Fibroblast of peridontal ligament (primary cell): ENCODE measurements at regions not wholly inside any gene's neighbourhood (a gene's known extent, or its start where the extent isn't known, plus 50 kb on each side); places are given as distances from the start of the nearest gene placed in this dataset.

Experiments used
- DNase-seq: peaks from one replicate; pipeline ENCODE4 v3.0.0-alpha.2; 2010; ENCODE audit errors: extremely low read depth

GRCh38 chr20:39326050-39326449, 363.9 kb downstream of the DHX35 start:
- no peak for DNase-seq

- no peak for DNase-seq
These were observed 356.8 kb downstream of the DHX35 start for GRCh38 chr20:39318911-39319310.

GRCh38 chr20:39312676-39313075, 350.5 kb downstream of the DHX35 start:
- DNase-seq, result no peak

- no peak for DNase-seq
These were observed 349.8 kb downstream of the DHX35 start for GRCh38 chr20:39311851-39312506.

- no peak for DNase-seq
These were observed 348.3 kb downstream of the DHX35 start for GRCh38 chr20:39310363-39310995.

GRCh38 chr20:39309458-39309857, 347.3 kb downstream of the DHX35 start:
- no peak for DNase-seq

- DNase-seq, result no peak
These were observed 340.2 kb downstream of the DHX35 start for GRCh38 chr20:39302312-39302711.

GRCh38 chr20:39299783-39300182, 337.6 kb downstream of the DHX35 start:
- DNase-seq, result no peak

GRCh38 chr20:39298571-39299506, 336.7 kb downstream of the DHX35 start:
- DNase-seq, result no peak

- no peak for DNase-seq
These were observed 336.0 kb downstream of the DHX35 start for GRCh38 chr20:39298121-39298520.

GRCh38 chr20:39295301-39295700, 333.2 kb downstream of the DHX35 start:
- DNase-seq, result no peak

GRCh38 chr20:39294137-39294725, 332.1 kb downstream of the DHX35 start:
- DNase-seq, result no peak

GRCh38 chr20:39292193-39292736, 330.1 kb downstream of the DHX35 start:
- no peak for DNase-seq

- no peak for DNase-seq
These were observed 329.2 kb downstream of the DHX35 start for GRCh38 chr20:39291301-39291700.

- no peak for DNase-seq
These were observed 328.4 kb downstream of the DHX35 start for GRCh38 chr20:39290575-39290974.

- no peak for DNase-seq
These were observed 327.7 kb downstream of the DHX35 start for GRCh38 chr20:39289831-39290230.

- DNase-seq, result no peak
These were observed 327.2 kb downstream of the DHX35 start for GRCh38 chr20:39289316-39289715.

- no peak for DNase-seq
These were observed 321.3 kb downstream of the DHX35 start for GRCh38 chr20:39283464-39283863.

- no peak for DNase-seq
These were observed 320.5 kb downstream of the DHX35 start for GRCh38 chr20:39282619-39283092.

GRCh38 chr20:39280875-39281274, 318.7 kb downstream of the DHX35 start:
- DNase-seq, result no peak

GRCh38 chr20:39278230-39278788, 316.2 kb downstream of the DHX35 start:
- no peak for DNase-seq
